Upper lobe of left lung (tissue), 6 donors: ENCODE measurements at regions not wholly inside any gene's neighbourhood (a gene's known extent, or its start where the extent isn't known, plus 50 kb on each side); places are given as distances from the start of the nearest gene placed in this dataset.
A peak's percentile ranks its signal among the peaks of the same experiment; 100 is the strongest.

Experiments used
- ATAC-seq, 2 donors: fragments of 200-7000 bp; cut with Tn5 transposase; one replicate each; pipeline ENCODE4 v1.9.1; 2022; ENCODE audit warnings: mild to moderate bottlenecking in 2 of 2, moderate library complexity in 2 of 2; ENCODE audit not compliant: low FRiP score in 2 of 2
- DNase-seq, 2 donors: peaks; one replicate each; pipeline ENCODE4 v3.0.0-alpha.2; 2019 to 2020
- H3K27ac ChIP-seq, 4 donors: fragments of 200-600 bp; sonication (generic); one replicate each; pipeline ENCODE4 v1.5.1; 2016 to 2019
- H3K27me3 ChIP-seq, 4 donors: fragments of 200-600 bp; sonication (generic); one replicate each; pipeline ENCODE4 v1.5.1; 2017 to 2019
- H3K36me3 ChIP-seq, 4 donors: fragments of 200-600 bp; sonication (generic); one replicate each; pipeline ENCODE4 v1.5.1; 2016 to 2019
- H3K4me1 ChIP-seq, 4 donors: fragments of 200-600 bp; sonication (generic); one replicate each; pipeline ENCODE4 v1.5.1; 2018 to 2019
- H3K4me3 ChIP-seq, 4 donors: fragments of 200-600 bp; sonication (generic); one replicate each; pipeline ENCODE4 v1.5.1; 2017 to 2019; ENCODE audit warnings: mild to moderate bottlenecking in 2 of 4, moderate library complexity in 1 of 4
- H3K9me3 ChIP-seq, 4 donors: fragments of 200-600 bp; sonication (generic); one replicate each; pipeline ENCODE4 v1.5.1; 2018 to 2019
- CTCF ChIP-seq, 6 experiments: fragments of 450-650 bp in 4 of 6; fragments of 200-600 bp in 2 of 6; sonication (generic) in 2 of 6; IDR thresholded peaks; one replicate each; pipeline ENCODE4 v1.5.1; 2016 to 2019; ENCODE audit warnings: antibody characterized with exemption in 6 of 6
- EP300 ChIP-seq, 4 donors: sonication (generic); formaldehyde crosslinking; IDR thresholded peaks; one replicate each; pipeline ENCODE4 v1.5.1; 2017; ENCODE audit warnings: antibody characterized with exemption in 4 of 4, control low read depth in 2 of 4
- POLR2A ChIP-seq, 4 donors: fragments of 450-650 bp; IDR thresholded peaks; one replicate each; pipeline ENCODE4 v1.5.1; 2016 to 2017; ENCODE audit warnings: antibody characterized with exemption in 4 of 4, mild to moderate bottlenecking in 2 of 4
- POLR2AphosphoS5 ChIP-seq, 2 donors: sonication (generic); formaldehyde crosslinking; IDR thresholded peaks; one replicate each; pipeline ENCODE4 v1.5.1; 2017; ENCODE audit warnings: antibody characterized with exemption in 2 of 2
- WGBS, 2 donors: methylation state at CpG; one replicate each; pipeline ENCODE4 v1.1.5; 2017 to 2018; 5-methylcytosine and 5-hydroxymethylcytosine counted together
- donor health status: DM: no; HTN: no; CAD: no; lungs with moderate emphysema.
- donor health status: DM: no; HTN: yes; CAD: no; lungs with severe emphysema.

DNA sequence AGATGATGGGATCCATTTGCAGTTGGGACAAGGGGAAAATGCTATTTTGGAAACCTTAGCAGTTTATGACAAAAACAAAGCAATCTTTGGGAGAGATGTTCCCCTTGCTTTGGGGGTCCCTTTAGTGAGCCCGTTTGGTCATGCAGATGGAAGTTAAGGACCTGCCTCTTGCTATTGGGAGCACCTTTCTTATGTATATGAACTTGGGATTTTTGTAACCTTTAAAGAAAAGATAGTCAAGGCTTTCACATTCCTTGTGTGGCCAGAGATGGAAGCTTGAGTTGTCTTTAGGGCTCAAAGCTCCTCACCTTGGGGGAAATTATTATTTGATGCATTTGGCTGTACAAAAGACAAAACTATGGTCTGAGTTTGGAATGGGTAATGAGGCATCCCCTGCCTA, 179.0 kb upstream of the PLPP4 start:
- ATAC-seq: no peak
- H3K9me3 ChIP-seq: no peaks in the 10 kb centered on the region
- DNase-seq: no peak
- no peak overlapping the region for H3K27ac ChIP-seq
- H3K36me3 ChIP-seq: no peaks in the 10 kb centered on the region
- 23 to 32% methylated on average over 1 of the region's 1 CpG for WGBS, 2 donors
- no peak for TF ChIP-seq POLR2AphosphoS5 (IDR thresholded peaks at IDR 0.05)
- no peak for TF ChIP-seq POLR2A (IDR thresholded peaks at IDR 0.05)
- no peak for TF ChIP-seq CTCF (IDR thresholded peaks at IDR 0.05)
- no peak for TF ChIP-seq EP300 (IDR thresholded peaks at IDR 0.05)
- H3K27me3 ChIP-seq: no peaks in the 10 kb centered on the region
- no peaks in the 10 kb centered on the region for H3K4me1 ChIP-seq
- H3K4me3 ChIP-seq: no peak overlapping the region

- Histone ChIP-seq H3K27ac (no peak overlapping the region), H3K4me3 (no peak overlapping the region), H3K27me3 (no peaks in the 10 kb centered on the region), H3K4me1 (no peaks in the 10 kb centered on the region), H3K36me3 (no peaks in the 10 kb centered on the region), H3K9me3 (no peaks in the 10 kb centered on the region)
- no peak for TF ChIP-seq POLR2AphosphoS5 (IDR thresholded peaks at IDR 0.05)
- no peak for TF ChIP-seq EP300 (IDR thresholded peaks at IDR 0.05)
- TF ChIP-seq CTCF (IDR thresholded peaks at IDR 0.05): no peak
- TF ChIP-seq POLR2A (IDR thresholded peaks at IDR 0.05): no peak
- DNase-seq: no peak
- WGBS, 2 donors: 92 to 100% methylated on average over 1 of the region's 1 CpG
- no peak for ATAC-seq
These were observed 177.8 kb upstream of the PLPP4 start for GRCh38 chr10:120279196-120279595.

GRCh38 chr10:120282421-120282820, 174.6 kb upstream of the PLPP4 start:
- Histone ChIP-seq H3K27me3 (no peaks in the 10 kb centered on the region), H3K27ac (no peak overlapping the region), H3K36me3 (no peaks in the 10 kb centered on the region), H3K9me3 (no peaks in the 10 kb centered on the region), H3K4me3 (no peak overlapping the region), H3K4me1 (no peaks in the 10 kb centered on the region)
- DNase-seq: no peak
- ATAC-seq: no peak
- WGBS, 2 donors: 76 to 91% methylated on average over 4 to 8 of the region's 8 CpGs
- TF ChIP-seq POLR2AphosphoS5 (IDR thresholded peaks at IDR 0.05) (no peak), POLR2A (IDR thresholded peaks at IDR 0.05) (no peak), CTCF (IDR thresholded peaks at IDR 0.05) (no peak), EP300 (IDR thresholded peaks at IDR 0.05) (no peak)

DNA sequence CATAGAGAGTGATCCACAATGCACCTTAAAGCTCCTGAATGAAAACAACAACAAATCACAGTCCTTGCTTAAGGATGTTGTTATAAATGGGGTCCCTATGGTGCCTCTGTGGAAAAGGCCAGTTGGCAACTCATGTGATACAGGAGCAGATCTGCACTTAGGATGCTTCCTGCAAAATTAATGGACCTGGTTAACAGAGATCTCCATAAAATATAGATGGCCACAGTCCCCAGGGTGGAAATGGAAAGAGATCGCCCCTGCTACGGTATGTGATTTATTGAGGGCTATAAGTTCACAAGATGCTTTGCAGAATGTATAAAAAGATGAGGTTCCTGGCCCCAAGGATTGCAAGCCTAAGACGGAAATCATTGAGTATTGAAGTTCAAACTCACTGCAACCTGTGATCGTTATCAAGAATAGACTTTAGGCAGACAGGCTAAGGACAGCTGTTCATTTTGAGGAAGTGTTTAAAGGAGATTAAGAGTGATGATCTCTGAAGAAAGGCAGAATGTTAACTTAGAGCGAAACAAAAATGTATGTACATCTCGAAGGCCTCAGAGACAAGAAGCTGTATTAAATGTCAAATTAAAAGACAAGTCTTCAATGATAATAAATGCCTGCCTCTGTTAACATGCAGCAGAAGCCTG, 174.1 kb upstream of the PLPP4 start:
- WGBS, 2 donors: 81 to 83% methylated on average over 6 of the region's 6 CpGs
- no peaks in the 10 kb centered on the region for H3K9me3 ChIP-seq
- no peaks in the 10 kb centered on the region for H3K27me3 ChIP-seq
- ATAC-seq (no peak), DNase-seq (no peak)
- no peak overlapping the region for H3K27ac ChIP-seq
- H3K36me3 ChIP-seq: no peaks in the 10 kb centered on the region
- no peak overlapping the region for H3K4me3 ChIP-seq
- no peak for TF ChIP-seq EP300 (IDR thresholded peaks at IDR 0.05)
- TF ChIP-seq POLR2AphosphoS5 (IDR thresholded peaks at IDR 0.05): no peak
- TF ChIP-seq POLR2A (IDR thresholded peaks at IDR 0.05): no peak
- no peak for TF ChIP-seq CTCF (IDR thresholded peaks at IDR 0.05)
- no peaks in the 10 kb centered on the region for H3K4me1 ChIP-seq

GRCh38 chr10:120285408-120285807, 171.6 kb upstream of the PLPP4 start:
- Histone ChIP-seq H3K4me1 (no peaks in the 10 kb centered on the region), H3K4me3 (no peak overlapping the region), H3K27ac (no peak overlapping the region), H3K36me3 (no peaks in the 10 kb centered on the region), H3K27me3 (no peaks in the 10 kb centered on the region), H3K9me3 (no peaks in the 10 kb centered on the region)
- 72 to 82% methylated on average over 6 of the region's 6 CpGs for WGBS, 2 donors
- no peak for ATAC-seq
- TF ChIP-seq POLR2A (IDR thresholded peaks at IDR 0.05) (no peak), EP300 (IDR thresholded peaks at IDR 0.05) (no peak), POLR2AphosphoS5 (IDR thresholded peaks at IDR 0.05) (no peak), CTCF (IDR thresholded peaks at IDR 0.05) (no peak)
- peak in 1 of 2 donors; percentile 7 for DNase-seq
